Astrocyte (in vitro differentiated cells and primary cell): ENCODE measurements at regions not wholly inside any gene's neighbourhood (a gene's known extent, or its start where the extent isn't known, plus 50 kb on each side); places are given as distances from the start of the nearest gene placed in this dataset.

Experiments used
- DNase-seq: peaks from one replicate; pipeline ENCODE4 v3.0.0-alpha.2; 2010; ENCODE audit warnings: low read depth
- FAIRE-seq: peaks from 2 replicates; lab custom pipeline; 2011; peaks lifted over from hg19 to GRCh38; lab: Jason Lieb, UNC
- H2AFZ ChIP-seq: 2 replicates; pipeline ENCODE4 v1.6.0; 2012; ENCODE audit warnings: low read depth, low read length, inconsistent platforms
- H3K27ac ChIP-seq: 2 replicates; pipeline ENCODE4 v1.5.1; 2011; ENCODE audit warnings: low read depth, low read length, inconsistent platforms
- H3K27me3 ChIP-seq: 2 replicates; pipeline ENCODE4 v1.6.0; 2011; ENCODE audit warnings: low read length, inconsistent platforms; ENCODE audit not compliant: insufficient read depth
- H3K36me3 ChIP-seq: 2 replicates; pipeline ENCODE4 v1.5.1; 2011; ENCODE audit warnings: low read length, inconsistent platforms; ENCODE audit not compliant: insufficient read depth
- H3K4me1 ChIP-seq: 2 replicates; pipeline ENCODE4 v1.5.1; 2011; ENCODE audit warnings: low read length, inconsistent platforms; ENCODE audit not compliant: insufficient read depth
- H3K4me2 ChIP-seq: 2 replicates; pipeline ENCODE4 v1.6.0; 2012; ENCODE audit warnings: low read length, inconsistent platforms
- H3K4me3 ChIP-seq: 2 replicates; pipeline ENCODE4 v1.5.1; 2011; ENCODE audit warnings: low read depth, mild to moderate bottlenecking, low read length, inconsistent platforms; ENCODE audit not compliant: insufficient read depth
- H3K79me2 ChIP-seq: 2 replicates; pipeline ENCODE4 v1.6.0; 2012; ENCODE audit warnings: mild to moderate bottlenecking, low read length, inconsistent platforms; ENCODE audit not compliant: insufficient read depth
- H3K9ac ChIP-seq: 2 replicates; pipeline ENCODE4 v1.6.0; 2012; ENCODE audit warnings: mild to moderate bottlenecking, low read length, inconsistent platforms
- H3K9me3 ChIP-seq: 2 replicates; pipeline ENCODE4 v1.5.1; 2012; ENCODE audit warnings: low read depth, mild to moderate bottlenecking, low read length, inconsistent platforms; ENCODE audit not compliant: insufficient read depth
- H4K20me1 ChIP-seq: 2 replicates; pipeline ENCODE4 v1.6.0; 2012; ENCODE audit warnings: low read length, inconsistent platforms; ENCODE audit not compliant: insufficient read depth
- H3K27ac Mint-ChIP-seq: one replicate; pipeline ENCODE4 v1.8.0; 2021; ENCODE audit warnings: mild to moderate bottlenecking, mixed read lengths; ENCODE audit not compliant: unreplicated experiment
- H3K27me3 Mint-ChIP-seq: one replicate; pipeline ENCODE4 v1.8.0; 2021; ENCODE audit warnings: low read depth, mixed read lengths; ENCODE audit not compliant: unreplicated experiment
- H3K36me3 Mint-ChIP-seq: one replicate; pipeline ENCODE4 v1.8.0; 2021; ENCODE audit warnings: low read depth, mixed read lengths; ENCODE audit not compliant: unreplicated experiment
- H3K4me1 Mint-ChIP-seq: one replicate; pipeline ENCODE4 v1.8.0; 2021; ENCODE audit warnings: low read depth, mixed read lengths; ENCODE audit not compliant: unreplicated experiment
- H3K4me3 Mint-ChIP-seq: one replicate; pipeline ENCODE4 v1.8.0; 2021; ENCODE audit warnings: mild to moderate bottlenecking, moderate library complexity, mixed read lengths; ENCODE audit not compliant: unreplicated experiment
- H3K9me3 Mint-ChIP-seq: one replicate; pipeline ENCODE4 v1.8.0; 2021; ENCODE audit warnings: mild to moderate bottlenecking, mixed read lengths; ENCODE audit not compliant: unreplicated experiment
- EZH2 ChIP-seq: IDR thresholded peaks from 2 replicates; pipeline ENCODE4 v1.6.1; 2012; ENCODE audit warnings: mild to moderate bottlenecking, low read length, inconsistent platforms; ENCODE audit not compliant: insufficient read depth
- TF ChIP-seq, protein P1 (sequence below): IDR thresholded peaks from 2 replicates; pipeline ENCODE4 v1.5.1; 2011; ENCODE audit warnings: low read depth, mild to moderate bottlenecking, inconsistent platforms, low read length, moderate library complexity; ENCODE audit not compliant: insufficient read depth

DNA sequence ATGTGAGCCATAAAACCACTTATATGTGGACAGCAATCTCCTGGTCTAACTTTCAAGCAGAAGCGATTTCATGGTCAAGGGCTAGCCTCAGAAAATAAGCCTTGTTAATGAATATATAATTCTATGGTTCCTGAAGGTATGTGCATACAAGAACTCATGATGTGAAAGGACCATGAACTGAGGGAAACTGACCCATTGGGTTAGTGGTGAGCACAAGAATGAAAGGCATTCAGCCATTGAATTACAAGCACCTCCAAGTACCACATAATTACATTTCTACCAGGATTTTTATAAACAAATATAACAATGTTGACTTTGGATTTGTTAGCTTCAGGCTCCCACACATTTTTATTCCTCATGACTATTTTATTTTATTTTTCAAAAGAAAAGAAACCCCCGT, 459.0 kb downstream of the TLE4 start:
- FAIRE-seq: no peak
- Mint-ChIP-seq H3K4me1 (no peaks in the 10 kb centered on the region), H3K27me3 (peaks cover 3% of the 10 kb centered on the region), H3K9me3 (no peaks in the 10 kb centered on the region), H3K27ac (no peak overlapping the region), H3K36me3 (no peaks in the 10 kb centered on the region), H3K4me3 (no peak overlapping the region)
- H2AFZ ChIP-seq: no peak overlapping the region
- H3K9ac ChIP-seq: no peak overlapping the region
- H3K27me3 ChIP-seq: no peaks in the 10 kb centered on the region
- no peak overlapping the region for H3K27ac ChIP-seq
- no peaks in the 10 kb centered on the region for H3K79me2 ChIP-seq
- no peak overlapping the region for H3K4me2 ChIP-seq
- H3K9me3 ChIP-seq: no peaks in the 10 kb centered on the region
- DNase-seq: peak; percentile 70
- H3K4me1 ChIP-seq: no peaks in the 10 kb centered on the region
- H4K20me1 ChIP-seq: no peaks in the 10 kb centered on the region
- H3K4me3 ChIP-seq: no peak overlapping the region
- TF ChIP-seq, protein P1, sequence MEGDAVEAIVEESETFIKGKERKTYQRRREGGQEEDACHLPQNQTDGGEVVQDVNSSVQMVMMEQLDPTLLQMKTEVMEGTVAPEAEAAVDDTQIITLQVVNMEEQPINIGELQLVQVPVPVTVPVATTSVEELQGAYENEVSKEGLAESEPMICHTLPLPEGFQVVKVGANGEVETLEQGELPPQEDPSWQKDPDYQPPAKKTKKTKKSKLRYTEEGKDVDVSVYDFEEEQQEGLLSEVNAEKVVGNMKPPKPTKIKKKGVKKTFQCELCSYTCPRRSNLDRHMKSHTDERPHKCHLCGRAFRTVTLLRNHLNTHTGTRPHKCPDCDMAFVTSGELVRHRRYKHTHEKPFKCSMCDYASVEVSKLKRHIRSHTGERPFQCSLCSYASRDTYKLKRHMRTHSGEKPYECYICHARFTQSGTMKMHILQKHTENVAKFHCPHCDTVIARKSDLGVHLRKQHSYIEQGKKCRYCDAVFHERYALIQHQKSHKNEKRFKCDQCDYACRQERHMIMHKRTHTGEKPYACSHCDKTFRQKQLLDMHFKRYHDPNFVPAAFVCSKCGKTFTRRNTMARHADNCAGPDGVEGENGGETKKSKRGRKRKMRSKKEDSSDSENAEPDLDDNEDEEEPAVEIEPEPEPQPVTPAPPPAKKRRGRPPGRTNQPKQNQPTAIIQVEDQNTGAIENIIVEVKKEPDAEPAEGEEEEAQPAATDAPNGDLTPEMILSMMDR: no peak
- TF ChIP-seq EZH2: no peak
- H3K36me3 ChIP-seq: no peaks in the 10 kb centered on the region

DNA sequence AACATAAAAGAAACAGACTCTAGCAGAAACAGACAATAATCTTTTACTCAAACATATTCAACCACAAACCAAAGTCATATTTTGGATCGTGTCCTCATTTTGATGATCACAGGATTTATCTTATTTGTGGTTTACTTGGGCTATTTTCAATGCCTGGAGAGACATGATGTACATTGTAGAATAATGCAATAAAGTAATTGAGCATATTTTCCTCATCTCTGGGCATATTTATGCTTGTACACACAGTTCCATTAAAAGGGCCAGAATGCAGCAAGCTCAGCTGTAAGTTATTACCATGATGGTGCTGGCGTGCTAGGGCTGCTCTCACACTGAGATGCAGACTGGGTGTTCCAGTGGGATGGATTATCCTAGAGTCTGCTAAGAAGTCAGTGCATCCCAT, 456.7 kb downstream of the TLE4 start:
- Histone ChIP-seq H3K4me2 (no peak overlapping the region), H3K4me1 (no peaks in the 10 kb centered on the region), H3K27me3 (no peaks in the 10 kb centered on the region), H3K27ac (no peak overlapping the region), H3K79me2 (no peaks in the 10 kb centered on the region), H3K9ac (no peak overlapping the region), H2AFZ (no peak overlapping the region), H4K20me1 (no peaks in the 10 kb centered on the region), H3K9me3 (no peaks in the 10 kb centered on the region), H3K36me3 (no peaks in the 10 kb centered on the region), H3K4me3 (no peak overlapping the region)
- TF ChIP-seq EZH2: no peak
- TF ChIP-seq, protein P1: no peak
- Mint-ChIP-seq H3K9me3 (no peaks in the 10 kb centered on the region), H3K36me3 (no peaks in the 10 kb centered on the region), H3K27me3 (peaks cover 3% of the 10 kb centered on the region), H3K27ac (no peak overlapping the region), H3K4me3 (no peak overlapping the region), H3K4me1 (no peaks in the 10 kb centered on the region)
- no peak for FAIRE-seq
- peak; percentile 29 for DNase-seq

DNA sequence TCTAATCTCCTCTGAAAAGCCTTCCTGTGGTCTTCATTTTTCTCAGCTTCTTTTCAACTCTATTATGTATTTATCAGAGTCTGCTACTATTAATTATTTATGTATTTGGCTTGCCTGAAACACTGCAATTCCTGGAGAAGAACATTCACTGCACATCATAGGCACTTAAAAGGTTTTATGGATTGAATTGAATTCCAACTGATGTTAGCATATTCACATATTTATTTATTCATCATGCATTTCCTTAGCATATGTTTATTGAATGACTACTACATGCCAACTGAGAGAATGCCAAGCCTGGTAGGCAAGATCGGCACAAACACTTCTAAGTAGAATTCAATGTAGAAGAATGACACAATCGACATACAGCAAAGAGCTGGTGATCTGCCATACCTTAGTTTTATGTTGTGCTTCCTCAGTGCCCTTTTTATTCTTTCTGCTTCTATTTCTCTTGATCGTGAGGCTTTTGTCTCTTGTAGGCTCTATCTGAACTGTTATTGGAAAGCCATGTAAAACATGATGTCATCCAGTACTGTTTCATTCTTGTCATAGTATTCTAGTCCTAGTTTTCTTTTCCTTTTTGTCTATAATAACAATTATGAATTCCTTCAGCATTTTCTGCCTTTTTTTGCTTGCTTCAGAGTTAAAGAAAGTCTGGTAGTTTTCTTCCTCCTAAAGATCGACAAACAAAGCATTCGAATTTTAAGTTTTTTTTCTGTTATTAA, 454.2 kb downstream of the TLE4 start:
- Mint-ChIP-seq H3K27me3 (peaks cover 3% of the 10 kb centered on the region), H3K27ac (no peak overlapping the region), H3K4me3 (no peak overlapping the region), H3K4me1 (no peaks in the 10 kb centered on the region), H3K9me3 (no peaks in the 10 kb centered on the region), H3K36me3 (no peaks in the 10 kb centered on the region)
- Histone ChIP-seq H3K9ac (no peak overlapping the region), H3K4me1 (no peaks in the 10 kb centered on the region), H3K9me3 (no peaks in the 10 kb centered on the region), H3K27me3 (no peaks in the 10 kb centered on the region), H3K27ac (no peak overlapping the region), H3K36me3 (no peaks in the 10 kb centered on the region), H3K79me2 (no peaks in the 10 kb centered on the region), H4K20me1 (no peaks in the 10 kb centered on the region), H3K4me2 (no peak overlapping the region), H2AFZ (no peak overlapping the region), H3K4me3 (no peak overlapping the region)
- FAIRE-seq: no peak
- DNase-seq: no peak
- TF ChIP-seq, protein P1: no peak
- TF ChIP-seq EZH2: no peak
